ENCODE measurements at regions not wholly inside any gene's neighbourhood (a gene's known extent, or its start where the extent isn't known, plus 50 kb on each side); places are given as distances from the start of the nearest gene placed in this dataset.

DNA sequence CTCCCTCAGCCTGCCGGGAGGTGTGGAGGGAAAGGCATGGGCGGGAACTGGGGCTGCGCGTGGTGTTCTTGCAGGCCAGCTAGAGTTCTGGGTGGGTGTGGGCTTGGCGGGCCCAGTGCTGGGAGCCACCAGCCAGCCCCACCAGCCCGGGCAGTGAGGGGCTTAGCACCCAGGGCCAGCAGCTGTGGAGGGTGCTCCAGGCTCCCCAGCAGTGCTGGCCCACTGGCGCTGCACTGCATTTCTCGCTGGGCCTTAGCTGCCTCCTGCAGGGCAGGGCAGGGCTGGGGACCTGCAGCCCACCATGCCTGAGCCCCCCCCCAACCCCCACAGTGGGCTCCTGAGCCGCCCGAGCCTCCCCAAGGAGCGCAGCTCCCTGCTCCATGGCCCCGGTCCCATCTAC, 304.2 kb downstream of the KCNA4 start:
- Histone ChIP-seq H3K4me1 (ENCODE audit: insufficient read depth, low read length) (no peaks in the 10 kb centered on the region), H4K20me1 (ENCODE audit: insufficient read depth, low read length) (no peaks in the 10 kb centered on the region), H3K27ac (ENCODE audit: low read depth, low read length) (no peak overlapping the region), H3K36me3 (ENCODE audit: insufficient read depth, low read length) (no peaks in the 10 kb centered on the region), H2AFZ (ENCODE audit: low read depth, low read length) (no peak overlapping the region), H3K79me2 (ENCODE audit: insufficient read depth, low read length) (no peaks in the 10 kb centered on the region), H3K4me3 (ENCODE audit: insufficient read depth, low read depth, low read length) (no peak overlapping the region), H3K27me3 (ENCODE audit: insufficient read depth, low read length) (no peaks in the 10 kb centered on the region), H3K9me3 (ENCODE audit: insufficient read depth, low read depth, low read length) (no peaks in the 10 kb centered on the region), H3K4me2 (ENCODE audit: low read length) (no peak overlapping the region), H3K9ac (ENCODE audit: low read length) (no peak overlapping the region)
- no peak overlapping the region for H3K4me3 Mint-ChIP-seq (ENCODE audit: unreplicated experiment)
- H3K27me3 Mint-ChIP-seq (ENCODE audit: low read depth, unreplicated experiment), result no peaks in the 10 kb centered on the region
- H3K36me3 Mint-ChIP-seq (ENCODE audit: low read depth, unreplicated experiment), result no peaks in the 10 kb centered on the region
- no peak overlapping the region for H3K27ac Mint-ChIP-seq (ENCODE audit: unreplicated experiment)
- H3K9me3 Mint-ChIP-seq (ENCODE audit: unreplicated experiment), result peaks cover 5% of the 10 kb centered on the region
- H3K4me1 Mint-ChIP-seq (ENCODE audit: low read depth, unreplicated experiment), result no peaks in the 10 kb centered on the region
- TF ChIP-seq EZH2 (IDR thresholded peaks at IDR 0.05; ENCODE audit: insufficient read depth, low read length) (no peak), CTCF (IDR thresholded peaks at IDR 0.05; ENCODE audit: insufficient read depth, low read depth, low read length) (no peak)
- DNase-seq (ENCODE audit: low read depth), result no peak
- no peak for FAIRE-seq

DNA sequence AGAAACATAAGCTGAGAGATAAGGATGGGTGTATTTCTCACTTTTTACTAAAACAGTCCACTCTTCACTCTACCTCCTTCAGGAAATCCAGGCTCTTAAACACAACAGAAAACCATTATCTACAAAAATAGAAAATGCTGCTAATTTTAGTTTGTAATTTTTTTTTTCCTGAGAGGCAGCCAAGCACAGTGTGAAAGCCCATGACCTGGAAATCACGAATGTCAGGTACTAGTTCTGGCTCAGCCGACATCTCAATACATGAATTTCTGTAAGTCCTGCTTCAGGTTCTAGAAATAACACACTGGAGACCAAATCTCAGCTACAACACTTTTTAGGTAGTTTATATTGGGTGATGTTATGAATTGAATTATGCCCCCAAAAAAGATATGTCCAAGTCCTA, 308.9 kb downstream of the KCNA4 start:
- H3K9ac ChIP-seq (ENCODE audit: low read length), result no peak overlapping the region
- Mint-ChIP-seq H3K36me3 (ENCODE audit: low read depth, unreplicated experiment) (no peaks in the 10 kb centered on the region), H3K4me1 (ENCODE audit: low read depth, unreplicated experiment) (no peaks in the 10 kb centered on the region), H3K9me3 (ENCODE audit: unreplicated experiment) (peaks cover 3% of the 10 kb centered on the region), H3K27ac (ENCODE audit: unreplicated experiment) (no peak overlapping the region), H3K4me3 (ENCODE audit: unreplicated experiment) (no peak overlapping the region), H3K27me3 (ENCODE audit: low read depth, unreplicated experiment) (no peaks in the 10 kb centered on the region)
- H3K27ac ChIP-seq (ENCODE audit: low read depth, low read length), result no peak overlapping the region
- no peaks in the 10 kb centered on the region for H3K36me3 ChIP-seq (ENCODE audit: insufficient read depth, low read length)
- no peak overlapping the region for H3K4me3 ChIP-seq (ENCODE audit: insufficient read depth, low read depth, low read length)
- no peak for TF ChIP-seq EZH2 (IDR thresholded peaks at IDR 0.05; ENCODE audit: insufficient read depth, low read length)
- no peak for TF ChIP-seq CTCF (IDR thresholded peaks at IDR 0.05; ENCODE audit: insufficient read depth, low read depth, low read length)
- H3K9me3 ChIP-seq (ENCODE audit: insufficient read depth, low read depth, low read length), result no peaks in the 10 kb centered on the region
- no peak overlapping the region for H3K4me2 ChIP-seq (ENCODE audit: low read length)
- H3K4me1 ChIP-seq (ENCODE audit: insufficient read depth, low read length), result no peaks in the 10 kb centered on the region
- no peaks in the 10 kb centered on the region for H3K79me2 ChIP-seq (ENCODE audit: insufficient read depth, low read length)
- FAIRE-seq (no peak), DNase-seq (ENCODE audit: low read depth) (no peak)
- H3K27me3 ChIP-seq (ENCODE audit: insufficient read depth, low read length), result no peaks in the 10 kb centered on the region
- H2AFZ ChIP-seq (ENCODE audit: low read depth, low read length), result no peak overlapping the region
- H4K20me1 ChIP-seq (ENCODE audit: insufficient read depth, low read length), result no peaks in the 10 kb centered on the region

- no peaks in the 10 kb centered on the region for H3K79me2 ChIP-seq (ENCODE audit: insufficient read depth, low read length)
- Mint-ChIP-seq H3K36me3 (ENCODE audit: low read depth, unreplicated experiment) (no peaks in the 10 kb centered on the region), H3K27me3 (ENCODE audit: low read depth, unreplicated experiment) (no peaks in the 10 kb centered on the region), H3K4me3 (ENCODE audit: unreplicated experiment) (no peak overlapping the region), H3K9me3 (ENCODE audit: unreplicated experiment) (no peaks in the 10 kb centered on the region), H3K27ac (ENCODE audit: unreplicated experiment) (no peak overlapping the region), H3K4me1 (ENCODE audit: low read depth, unreplicated experiment) (no peaks in the 10 kb centered on the region)
- FAIRE-seq (no peak), DNase-seq (ENCODE audit: low read depth) (no peak)
- H3K27ac ChIP-seq (ENCODE audit: low read depth, low read length), result no peak overlapping the region
- TF ChIP-seq EZH2 (IDR thresholded peaks at IDR 0.05; ENCODE audit: insufficient read depth, low read length), result no peak
- no peak for TF ChIP-seq CTCF (IDR thresholded peaks at IDR 0.05; ENCODE audit: insufficient read depth, low read depth, low read length)
- no peak overlapping the region for H3K4me2 ChIP-seq (ENCODE audit: low read length)
- no peaks in the 10 kb centered on the region for H3K4me1 ChIP-seq (ENCODE audit: insufficient read depth, low read length)
- H3K9me3 ChIP-seq (ENCODE audit: insufficient read depth, low read depth, low read length), result no peaks in the 10 kb centered on the region
- no peak overlapping the region for H3K9ac ChIP-seq (ENCODE audit: low read length)
- no peaks in the 10 kb centered on the region for H3K27me3 ChIP-seq (ENCODE audit: insufficient read depth, low read length)
- no peak overlapping the region for H3K4me3 ChIP-seq (ENCODE audit: insufficient read depth, low read depth, low read length)
- H3K36me3 ChIP-seq (ENCODE audit: insufficient read depth, low read length), result no peaks in the 10 kb centered on the region
- no peaks in the 10 kb centered on the region for H4K20me1 ChIP-seq (ENCODE audit: insufficient read depth, low read length)
- no peak overlapping the region for H2AFZ ChIP-seq (ENCODE audit: low read depth, low read length)
These were observed 331.5 kb downstream of the KCNA4 start for GRCh38 chr11:29685361-29685760.
